Kidney (tissue), 13 donors: ENCODE measurements at regions not wholly inside any gene's neighbourhood (a gene's known extent, or its start where the extent isn't known, plus 50 kb on each side); places are given as distances from the start of the nearest gene placed in this dataset.

ENCODE experiments used
- DNase-seq, 5 donors: peaks; one replicate each; pipeline ENCODE4 v3.0.0-alpha.2; 2013 to 2020
- FAIRE-seq: peaks from 2 replicates; lab custom pipeline; 2012; peaks lifted over from hg19 to GRCh38; lab: Jason Lieb, UNC
- H3K27ac ChIP-seq, 2 donors: one replicate each; pipeline ENCODE4 v1.7.0; 2013; ENCODE audit warnings: low read depth in 2 of 2, low read length in 2 of 2, inconsistent platforms in 1 of 2
- H3K27me3 ChIP-seq: one replicate; pipeline ENCODE4 v1.7.1; 2013; ENCODE audit warnings: low read length, inconsistent platforms; ENCODE audit not compliant: control insufficient read depth, insufficient read depth
- H3K36me3 ChIP-seq, 3 donors: one replicate each; pipeline versions ENCODE4 v1.7.0 to v1.7.1; 2013; ENCODE audit warnings: low read length in 3 of 3, control low read depth in 1 of 3, inconsistent platforms in 1 of 3; ENCODE audit not compliant: insufficient read depth in 3 of 3, control insufficient read depth in 2 of 3
- H3K4me1 ChIP-seq, 3 donors: one replicate each; pipeline versions ENCODE4 v1.7.0 to v1.7.1; 2013; ENCODE audit warnings: low read length in 3 of 3, inconsistent platforms in 1 of 3, low read depth in 1 of 3; ENCODE audit not compliant: control insufficient read depth in 2 of 3, insufficient read depth in 2 of 3
- H3K4me3 ChIP-seq, 3 donors: one replicate each; pipeline versions ENCODE4 v1.7.0 to v1.8.1; 2013; ENCODE audit warnings: low read length in 3 of 3, control low read depth in 1 of 3, inconsistent platforms in 1 of 3
- H3K9ac ChIP-seq, 3 donors: one replicate each; pipeline versions ENCODE4 v1.7.0 to v1.7.1; 2013; ENCODE audit warnings: low read length in 3 of 3, control low read depth in 1 of 3, inconsistent platforms in 1 of 3
- H3K9me3 ChIP-seq, 3 donors: one replicate each; pipeline versions ENCODE4 v1.7.0 to v1.7.1; 2013; ENCODE audit warnings: low read length in 3 of 3, control low read depth in 1 of 3, inconsistent platforms in 1 of 3; ENCODE audit not compliant: control insufficient read depth in 2 of 3, insufficient read depth in 1 of 3
- intact Hi-C: fragments of 100-400 bp; cut with DNase I; formaldehyde crosslinking; loops from one replicate; pipeline ENCODE4 v1.11.1; 2022
- TF ChIP-seq, protein P1 (sequence below): IDR thresholded peaks from 3 replicates; pipeline ENCODE4 v1.5.1; 2012; ENCODE audit warnings: mild to moderate bottlenecking, moderate library complexity, borderline replicate concordance; ENCODE audit not compliant: insufficient read depth; ENCODE audit errors: extremely low read depth
- donor health status: control.
- donor health status: control.
- donor health status: control.
- donor health status: control.
- donor health status: control.
- donor health status: DM: yes; HTN: yes; CAD: no.
- donor health status: Normal renal cell carcinoma (clear cell type).

DNA sequence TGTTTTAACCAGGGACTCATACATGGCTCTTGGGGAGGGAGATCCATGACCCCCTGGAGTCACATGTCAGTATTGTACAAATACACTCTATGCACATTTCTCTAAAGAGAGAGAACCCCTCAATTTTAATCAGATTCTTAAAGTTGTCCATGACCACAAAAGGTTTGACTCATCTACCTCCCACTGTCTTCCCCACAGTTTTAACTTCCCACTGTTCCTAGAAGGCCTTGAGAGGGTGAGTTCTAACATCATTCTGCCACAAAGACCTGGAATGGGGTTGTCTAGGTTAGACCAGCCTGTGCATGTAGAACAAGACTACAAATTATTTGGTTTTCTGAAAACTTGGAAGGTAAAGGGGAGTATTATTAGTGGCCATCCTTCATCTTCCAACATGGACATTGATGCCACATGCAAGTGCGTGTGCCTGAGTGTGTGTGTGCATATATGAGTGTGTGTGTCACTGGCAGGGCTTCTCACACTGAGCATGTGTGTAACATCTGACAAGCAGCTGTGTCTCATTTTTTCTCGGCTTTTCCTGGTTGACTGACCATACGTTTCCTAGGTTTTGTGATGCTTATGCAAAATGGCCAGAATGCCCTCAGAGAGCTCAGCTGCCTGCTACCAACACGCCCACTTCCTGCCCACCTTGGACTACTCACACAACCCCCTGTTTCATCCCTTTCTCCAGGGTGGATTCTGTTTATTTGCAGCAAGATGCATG lies 94.6 kb upstream of the LGALSL start:
- TF ChIP-seq, protein P1, sequence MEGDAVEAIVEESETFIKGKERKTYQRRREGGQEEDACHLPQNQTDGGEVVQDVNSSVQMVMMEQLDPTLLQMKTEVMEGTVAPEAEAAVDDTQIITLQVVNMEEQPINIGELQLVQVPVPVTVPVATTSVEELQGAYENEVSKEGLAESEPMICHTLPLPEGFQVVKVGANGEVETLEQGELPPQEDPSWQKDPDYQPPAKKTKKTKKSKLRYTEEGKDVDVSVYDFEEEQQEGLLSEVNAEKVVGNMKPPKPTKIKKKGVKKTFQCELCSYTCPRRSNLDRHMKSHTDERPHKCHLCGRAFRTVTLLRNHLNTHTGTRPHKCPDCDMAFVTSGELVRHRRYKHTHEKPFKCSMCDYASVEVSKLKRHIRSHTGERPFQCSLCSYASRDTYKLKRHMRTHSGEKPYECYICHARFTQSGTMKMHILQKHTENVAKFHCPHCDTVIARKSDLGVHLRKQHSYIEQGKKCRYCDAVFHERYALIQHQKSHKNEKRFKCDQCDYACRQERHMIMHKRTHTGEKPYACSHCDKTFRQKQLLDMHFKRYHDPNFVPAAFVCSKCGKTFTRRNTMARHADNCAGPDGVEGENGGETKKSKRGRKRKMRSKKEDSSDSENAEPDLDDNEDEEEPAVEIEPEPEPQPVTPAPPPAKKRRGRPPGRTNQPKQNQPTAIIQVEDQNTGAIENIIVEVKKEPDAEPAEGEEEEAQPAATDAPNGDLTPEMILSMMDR: no peak
- no peak overlapping the region for H3K27ac ChIP-seq
- H3K4me1 ChIP-seq: peaks cover 0 to 3% (median 0%) of the 10 kb centered on the region in 3 donors
- intact Hi-C loops: no loop called here
- no peaks in the 10 kb centered on the region for H3K9me3 ChIP-seq
- FAIRE-seq (no peak), DNase-seq (no peak)
- H3K27me3 ChIP-seq: no peaks in the 10 kb centered on the region
- H3K4me3 ChIP-seq: no peak overlapping the region
- no peaks in the 10 kb centered on the region for H3K36me3 ChIP-seq
- no peak overlapping the region for H3K9ac ChIP-seq

DNA sequence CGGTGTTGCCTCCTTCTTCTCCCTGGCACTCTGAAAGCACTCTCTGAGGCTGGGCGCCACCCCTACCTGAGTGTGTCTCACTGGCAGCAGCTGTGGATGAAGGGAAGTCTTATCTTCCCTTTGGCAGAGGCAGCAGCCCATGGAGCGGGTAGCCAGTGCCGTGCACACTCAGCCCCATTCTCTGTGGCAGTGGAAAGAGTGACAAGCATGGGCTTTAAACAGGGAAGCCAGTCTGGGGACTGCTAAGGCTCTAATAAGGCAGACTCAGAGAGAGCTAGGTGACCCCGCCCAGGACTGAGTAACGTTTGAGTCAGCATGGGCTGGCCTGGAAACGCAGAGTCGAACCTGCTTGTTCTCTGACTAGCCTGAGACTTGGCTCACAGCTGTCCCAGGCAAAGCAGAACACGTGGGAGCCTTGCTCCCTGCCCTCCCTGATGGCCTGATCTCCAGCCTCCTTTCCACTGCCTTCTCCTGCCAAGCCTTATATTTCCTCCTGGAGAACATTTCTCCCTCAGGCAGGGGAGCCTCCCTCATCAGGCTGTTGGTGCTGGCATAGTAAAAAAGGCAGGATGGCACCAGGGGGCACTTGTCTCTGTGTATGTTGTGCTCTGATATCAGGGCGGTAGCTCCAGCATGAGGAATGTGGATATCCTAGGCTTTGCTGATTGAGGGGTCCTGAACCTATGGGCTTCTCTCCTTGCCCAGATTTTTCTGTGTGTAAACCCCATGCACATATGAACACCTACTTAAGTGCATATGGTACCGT lies 93.9 kb upstream of the LGALSL start:
- Histone ChIP-seq H3K36me3 (no peaks in the 10 kb centered on the region), H3K4me3 (no peak overlapping the region), H3K9me3 (no peaks in the 10 kb centered on the region), H3K27ac (no peak overlapping the region), H3K4me1 (peaks cover 0 to 3% (median 0%) of the 10 kb centered on the region in 3 donors), H3K9ac (peak overlapping the region in 1 of 3 donors; percentile 12), H3K27me3 (no peaks in the 10 kb centered on the region)
- intact Hi-C loops: no loop called here
- TF ChIP-seq, protein P1: no peak
- FAIRE-seq: no peak
- peak in 3 of 5 donors; percentile 12 to 88 (median 43) for DNase-seq

DNA sequence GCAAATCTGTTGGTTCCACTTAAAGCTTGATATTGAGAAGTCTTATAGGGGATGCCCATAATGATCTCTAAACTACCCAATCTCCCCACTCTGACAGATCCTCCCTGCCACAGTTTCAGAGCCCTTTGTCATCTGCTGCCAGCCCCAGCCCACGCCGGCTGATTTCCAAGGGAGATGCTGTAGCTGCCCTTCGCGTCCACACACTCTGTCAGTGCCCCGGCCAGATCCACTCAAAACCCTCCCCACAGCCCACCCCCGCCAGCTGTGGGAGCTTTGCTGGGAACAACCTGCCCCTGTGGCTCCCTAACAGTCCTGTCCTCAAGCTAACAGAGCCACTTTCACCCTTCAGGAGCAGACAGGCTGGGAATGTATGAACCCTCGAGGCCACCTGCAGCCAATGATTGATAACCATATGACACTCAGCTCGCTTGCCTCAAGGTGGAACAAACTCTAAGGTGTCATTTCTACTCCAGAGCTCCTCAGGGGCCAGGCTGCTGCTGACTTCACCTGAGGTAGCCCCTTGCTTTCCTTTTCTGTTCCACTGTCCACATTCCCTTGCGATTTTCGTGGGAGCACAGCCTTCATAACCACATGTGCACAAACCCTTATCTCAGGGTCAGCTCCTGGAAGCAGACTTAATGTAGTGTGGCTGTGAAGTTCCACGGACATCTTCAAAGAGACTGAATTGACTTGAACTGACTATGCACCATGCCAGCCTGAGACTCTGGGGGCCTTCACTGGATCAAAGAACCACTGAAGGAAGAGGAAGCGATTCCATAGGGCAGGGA lies 92.6 kb upstream of the LGALSL start:
- Histone ChIP-seq H3K4me3 (no peak overlapping the region), H3K36me3 (no peaks in the 10 kb centered on the region), H3K27me3 (no peaks in the 10 kb centered on the region), H3K4me1 (peaks cover 0 to 3% (median 0%) of the 10 kb centered on the region in 3 donors), H3K9ac (no peak overlapping the region), H3K9me3 (no peaks in the 10 kb centered on the region), H3K27ac (no peak overlapping the region)
- no peak for FAIRE-seq
- intact Hi-C loops: no loop called here
- DNase-seq: no peak
- TF ChIP-seq, protein P1: no peak
